PC-9 (cell line): ENCODE measurements at regions not wholly inside any gene's neighbourhood (a gene's known extent, or its start where the extent isn't known, plus 50 kb on each side); places are given as distances from the start of the nearest gene placed in this dataset.

Source experiments
- BruUV-seq: library from RNA; stranded (reverse); fragments of 400-500 nt; replicated peaks from 2 replicates; lab custom pipeline; 2021; lab: Mats Ljungman, UMichigan
- CTCF ChIA-PET: fragments of 300-600 bp; sonication (Branson Sonifier 250); formaldehyde crosslinking; loops from one replicate; lab custom pipeline; 2022; ENCODE audit warnings: antibody characterized with exemption; lab: Charles Lee
- POLR2A ChIA-PET: fragments of 300-600 bp; sonication (Branson Sonifier 250); formaldehyde crosslinking; loops from one replicate; lab custom pipeline; 2022; ENCODE audit warnings: antibody characterized with exemption; ENCODE audit not compliant: unreplicated experiment; lab: Charles Lee
- DNase-seq, 2 experiments: peaks; one replicate each; pipeline versions ENCODE4 v3.0.0 to v3.0.0-alpha.2; 2015 to 2022; ENCODE audit warnings: mixed read lengths in 1 of 2
- H2AFZ ChIP-seq: fragments of 200-600 bp; sonication (generic); 2 replicates; pipeline ENCODE4 v1.8.1; 2017; ENCODE audit warnings: antibody characterized with exemption
- H3F3A ChIP-seq: fragments of 200-600 bp; sonication (generic); 2 replicates; pipeline ENCODE4 v1.8.1; 2017; ENCODE audit warnings: antibody characterized with exemption, mild to moderate bottlenecking, low read depth; ENCODE audit not compliant: insufficient read depth
- H3K27ac ChIP-seq: fragments of 200-600 bp; sonication (generic); 2 replicates; pipeline ENCODE4 v1.6.1; 2016; ENCODE audit warnings: mixed run types
- H3K27me3 ChIP-seq: fragments of 200-600 bp; sonication (generic); 2 replicates; pipeline ENCODE4 v1.6.1; 2016; ENCODE audit warnings: low read depth, mixed run types; ENCODE audit not compliant: insufficient read depth
- H3K36me3 ChIP-seq: fragments of 200-600 bp; sonication (generic); 2 replicates; pipeline ENCODE4 v1.6.1; 2016; ENCODE audit warnings: low read depth, mixed run types
- H3K4me1 ChIP-seq: fragments of 200-600 bp; sonication (generic); replicated peaks from 2 replicates; pipeline ENCODE4 v1.6.1; 2016; ENCODE audit warnings: mixed run types; ENCODE audit not compliant: insufficient read depth
- H3K4me2 ChIP-seq: fragments of 200-600 bp; sonication (generic); 2 replicates; pipeline ENCODE4 v1.6.1; 2017; ENCODE audit warnings: mixed run types
- H3K4me3 ChIP-seq: fragments of 200-600 bp; sonication (generic); 2 replicates; pipeline ENCODE4 v1.6.1; 2016; ENCODE audit warnings: mixed run types
- H3K79me2 ChIP-seq: fragments of 200-600 bp; sonication (generic); 2 replicates; pipeline ENCODE4 v1.6.1; 2017; ENCODE audit warnings: low read depth, mixed run types
- H3K9me2 ChIP-seq: fragments of 200-600 bp; sonication (generic); 2 replicates; pipeline ENCODE4 v1.8.1; 2017; ENCODE audit warnings: mild to moderate bottlenecking; ENCODE audit not compliant: insufficient read depth
- H3K9me3 ChIP-seq: fragments of 200-600 bp; sonication (generic); 2 replicates; pipeline ENCODE4 v1.8.1; 2016; ENCODE audit warnings: low read depth; ENCODE audit not compliant: insufficient read depth
- H4K20me1 ChIP-seq: fragments of 200-600 bp; sonication (generic); 2 replicates; pipeline ENCODE4 v1.8.1; 2017; ENCODE audit not compliant: insufficient read depth
- EZH2 ChIP-seq: fragments of 200-600 bp; sonication (generic); IDR thresholded peaks from 2 replicates; pipeline ENCODE4 v1.8.0; 2017; ENCODE audit warnings: antibody characterized with exemption, low read depth
- intact Hi-C: fragments of 100-400 bp; cut with micrococcal nuclease; formaldehyde crosslinking; loops from one replicate; pipeline ENCODE4 v1.10.0; 2022; ENCODE audit not compliant: unreplicated experiment
- TF ChIP-seq, protein P1 (sequence below): fragments of 200-600 bp; sonication (generic); conservative IDR thresholded peaks from 2 replicates; pipeline ENCODE4 v1.6.1; 2017; ENCODE audit warnings: mixed run types, antibody characterized with exemption, mild to moderate bottlenecking, moderate library complexity

DNA sequence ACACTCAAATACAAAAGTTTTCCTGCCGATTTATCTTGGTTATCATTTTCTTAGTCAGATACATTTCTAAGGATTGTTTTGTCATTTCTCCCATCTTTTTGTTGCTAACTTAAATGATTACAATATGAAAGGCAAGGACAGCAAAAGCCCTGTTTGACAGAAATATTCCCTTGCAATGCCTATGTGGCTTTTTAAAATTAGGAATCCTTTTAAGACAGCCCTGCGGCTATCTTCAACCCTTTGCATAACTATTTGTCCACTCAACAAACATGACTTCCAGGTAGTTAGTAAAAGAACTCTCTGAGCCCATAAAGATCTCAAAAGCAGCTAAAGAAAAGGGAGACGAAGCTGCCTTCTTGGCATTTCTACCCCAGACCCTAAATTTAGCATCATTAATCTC, 179.7 kb upstream of the CDH20 start:
- intact Hi-C loops = no loop called here
- Histone ChIP-seq H3K79me2 (no peaks in the 10 kb centered on the region), H4K20me1 (no peaks in the 10 kb centered on the region), H3K27ac (no peak overlapping the region), H3K36me3 (no peaks in the 10 kb centered on the region), H3K4me2 (no peak overlapping the region), H3K9me2 (no peaks in the 10 kb centered on the region), H3K4me3 (no peak overlapping the region), H3K9me3 (no peaks in the 10 kb centered on the region), H2AFZ (no peak overlapping the region), H3K4me1 (no peaks in the 10 kb centered on the region), H3F3A (no peaks in the 10 kb centered on the region), H3K27me3 (no peaks in the 10 kb centered on the region)
- BruUV-seq = no TSS peak
- no peak for TF ChIP-seq EZH2
- TF ChIP-seq, protein P1, sequence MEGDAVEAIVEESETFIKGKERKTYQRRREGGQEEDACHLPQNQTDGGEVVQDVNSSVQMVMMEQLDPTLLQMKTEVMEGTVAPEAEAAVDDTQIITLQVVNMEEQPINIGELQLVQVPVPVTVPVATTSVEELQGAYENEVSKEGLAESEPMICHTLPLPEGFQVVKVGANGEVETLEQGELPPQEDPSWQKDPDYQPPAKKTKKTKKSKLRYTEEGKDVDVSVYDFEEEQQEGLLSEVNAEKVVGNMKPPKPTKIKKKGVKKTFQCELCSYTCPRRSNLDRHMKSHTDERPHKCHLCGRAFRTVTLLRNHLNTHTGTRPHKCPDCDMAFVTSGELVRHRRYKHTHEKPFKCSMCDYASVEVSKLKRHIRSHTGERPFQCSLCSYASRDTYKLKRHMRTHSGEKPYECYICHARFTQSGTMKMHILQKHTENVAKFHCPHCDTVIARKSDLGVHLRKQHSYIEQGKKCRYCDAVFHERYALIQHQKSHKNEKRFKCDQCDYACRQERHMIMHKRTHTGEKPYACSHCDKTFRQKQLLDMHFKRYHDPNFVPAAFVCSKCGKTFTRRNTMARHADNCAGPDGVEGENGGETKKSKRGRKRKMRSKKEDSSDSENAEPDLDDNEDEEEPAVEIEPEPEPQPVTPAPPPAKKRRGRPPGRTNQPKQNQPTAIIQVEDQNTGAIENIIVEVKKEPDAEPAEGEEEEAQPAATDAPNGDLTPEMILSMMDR = no peak
- ChIA-PET POLR2A (no interaction called here), CTCF (no interaction called here)
- DNase-seq = no peak

DNA sequence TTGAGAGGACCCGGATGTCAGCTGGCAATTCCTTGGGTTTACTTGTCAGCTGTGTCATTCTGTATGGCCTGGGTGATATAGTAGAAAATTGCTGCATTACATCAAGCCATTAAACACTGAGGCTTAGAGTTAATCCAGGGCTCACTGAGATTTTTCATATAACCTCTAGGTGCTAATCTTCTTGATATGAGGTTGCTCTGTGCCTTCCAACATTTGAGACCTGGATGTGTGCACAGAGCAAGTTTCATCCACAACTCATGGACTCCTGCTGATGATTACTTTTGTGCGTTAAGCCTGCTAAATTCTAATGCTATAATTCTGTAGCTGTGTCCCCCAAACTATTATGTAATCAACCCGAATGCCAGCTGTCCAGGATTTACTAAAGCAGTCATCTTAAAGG, 178.4 kb upstream of the CDH20 start:
- Histone ChIP-seq H3K4me3 (no peak overlapping the region), H3K9me2 (no peaks in the 10 kb centered on the region), H3K4me1 (no peaks in the 10 kb centered on the region), H3K79me2 (no peaks in the 10 kb centered on the region), H3K27me3 (no peaks in the 10 kb centered on the region), H2AFZ (no peak overlapping the region), H3K36me3 (no peaks in the 10 kb centered on the region), H4K20me1 (no peaks in the 10 kb centered on the region), H3F3A (no peaks in the 10 kb centered on the region), H3K27ac (no peak overlapping the region), H3K4me2 (no peak overlapping the region), H3K9me3 (no peaks in the 10 kb centered on the region)
- BruUV-seq = no TSS peak
- TF ChIP-seq, protein P1 = no peak
- TF ChIP-seq EZH2 = no peak
- ChIA-PET POLR2A (no interaction called here), CTCF (no interaction called here)
- no peak for DNase-seq
- intact Hi-C loops = no loop called here

DNA sequence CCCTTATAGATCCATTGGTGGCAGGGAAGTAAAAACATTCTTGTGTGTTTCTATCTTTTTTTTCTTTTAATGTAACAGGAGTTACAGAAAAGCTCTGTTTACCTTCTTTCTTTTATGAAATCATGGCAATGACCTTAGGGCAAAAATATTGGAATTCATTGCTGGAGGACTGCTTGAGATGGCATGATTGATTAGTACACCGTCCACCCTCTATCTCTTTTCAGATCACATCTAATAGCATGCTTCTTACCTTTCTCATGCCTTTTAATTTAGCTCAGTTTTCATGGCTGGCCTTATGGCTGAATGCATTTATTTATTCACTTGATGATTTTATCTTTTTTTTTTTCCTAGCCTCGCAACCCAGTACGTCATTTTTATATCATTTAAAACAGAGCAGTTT, 177.6 kb upstream of the CDH20 start:
- Histone ChIP-seq H3K9me3 (no peaks in the 10 kb centered on the region), H3K27ac (no peak overlapping the region), H3K36me3 (no peaks in the 10 kb centered on the region), H4K20me1 (no peaks in the 10 kb centered on the region), H3K4me3 (no peak overlapping the region), H2AFZ (peak overlapping the region; percentile 44; the same call in 1 of the 2 replicates), H3K4me2 (no peak overlapping the region), H3F3A (no peaks in the 10 kb centered on the region), H3K4me1 (no peaks in the 10 kb centered on the region), H3K27me3 (no peaks in the 10 kb centered on the region), H3K79me2 (no peaks in the 10 kb centered on the region), H3K9me2 (no peaks in the 10 kb centered on the region)
- CTCF ChIA-PET = no interaction called here
- no peak for DNase-seq
- POLR2A ChIA-PET = no interaction called here
- no TSS peak for BruUV-seq
- TF ChIP-seq, protein P1 = no peak
- no peak for TF ChIP-seq EZH2
- intact Hi-C loops = no loop called here
